SK-N-SH treated with all-trans-retinoic acid at 6 μM for 48 hours (cell line): ENCODE measurements at regions not wholly inside any gene's neighbourhood (a gene's known extent, or its start where the extent isn't known, plus 50 kb on each side); places are given as distances from the start of the nearest gene placed in this dataset.

Experiments
- GLIS3 ChIP-seq: fragments of 250-450 bp; sonication (Bioruptor Pico); IDR thresholded peaks from 2 replicates; pipeline ENCODE4 v1.5.0; 2020; ENCODE audit warnings: mild to moderate bottlenecking, moderate library complexity
- OSR1 ChIP-seq: fragments of 250-450 bp; sonication (Bioruptor Pico); IDR thresholded peaks from 2 replicates; pipeline ENCODE4 v1.8.0; 2022; ENCODE audit warnings: moderate library complexity, mild to moderate bottlenecking, inconsistent platforms
- PATZ1 ChIP-seq: fragments of 250-450 bp; sonication (Bioruptor Pico); IDR thresholded peaks from 2 replicates; pipeline ENCODE4 v1.8.0; 2020; ENCODE audit warnings: mild to moderate bottlenecking, moderate library complexity, borderline replicate concordance
- PPARA ChIP-seq: fragments of 250-450 bp; sonication (Bioruptor Pico); IDR thresholded peaks from 2 replicates; pipeline ENCODE4 v1.5.0; 2020; ENCODE audit warnings: mild to moderate bottlenecking, borderline replicate concordance
- RARB ChIP-seq: fragments of 250-450 bp; sonication (Bioruptor Pico); IDR thresholded peaks from 2 replicates; pipeline ENCODE4 v1.8.0; 2021; ENCODE audit warnings: mild to moderate bottlenecking, moderate library complexity
- SNAI2 ChIP-seq: fragments of 250-450 bp; sonication (Bioruptor Pico); IDR thresholded peaks from 2 replicates; pipeline ENCODE4 v1.5.0; 2020; ENCODE audit warnings: mild to moderate bottlenecking, moderate library complexity
- ZNF8 ChIP-seq: fragments of 450-650 bp; formaldehyde crosslinking; IDR thresholded peaks from 2 replicates; pipeline ENCODE4 v1.5.0; 2020; ENCODE audit warnings: mild to moderate bottlenecking, moderate library complexity
- TF ChIP-seq, protein P1 (sequence below): fragments of 250-450 bp; sonication (Bioruptor Pico); IDR thresholded peaks from 2 replicates; pipeline ENCODE4 v1.5.1; 2020; ENCODE audit warnings: low read depth, mild to moderate bottlenecking, moderate library complexity

- TF ChIP-seq, protein P1, sequence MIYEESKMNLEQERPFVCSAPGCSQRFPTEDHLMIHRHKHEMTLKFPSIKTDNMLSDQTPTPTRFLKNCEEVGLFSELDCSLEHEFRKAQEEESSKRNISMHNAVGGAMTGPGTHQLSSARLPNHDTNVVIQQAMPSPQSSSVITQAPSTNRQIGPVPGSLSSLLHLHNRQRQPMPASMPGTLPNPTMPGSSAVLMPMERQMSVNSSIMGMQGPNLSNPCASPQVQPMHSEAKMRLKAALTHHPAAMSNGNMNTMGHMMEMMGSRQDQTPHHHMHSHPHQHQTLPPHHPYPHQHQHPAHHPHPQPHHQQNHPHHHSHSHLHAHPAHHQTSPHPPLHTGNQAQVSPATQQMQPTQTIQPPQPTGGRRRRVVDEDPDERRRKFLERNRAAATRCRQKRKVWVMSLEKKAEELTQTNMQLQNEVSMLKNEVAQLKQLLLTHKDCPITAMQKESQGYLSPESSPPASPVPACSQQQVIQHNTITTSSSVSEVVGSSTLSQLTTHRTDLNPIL (CRISPR knock-in tag), result no peak
- TF ChIP-seq ZNF8 (CRISPR knock-in tag) (no peak), OSR1 (CRISPR knock-in tag) (no peak), GLIS3 (CRISPR knock-in tag) (no peak), RARB (CRISPR knock-in tag) (no peak), SNAI2 (CRISPR knock-in tag) (no peak), PPARA (no peak), PATZ1 (CRISPR knock-in tag) (no peak)
Measured at GRCh38 chr10:83701799-83702198, 437.5 kb upstream of the GHITM start.
